IMR-90 (cell line): ENCODE measurements at regions not wholly inside any gene's neighbourhood (a gene's known extent, or its start where the extent isn't known, plus 50 kb on each side); places are given as distances from the start of the nearest gene placed in this dataset.

Experiments
- ATAC-seq: fragments of 200-7000 bp; cut with Tn5 transposase; 2 replicates; pipeline ENCODE4 v1.9.1; 2020; ENCODE audit warnings: low read depth, mild to moderate bottlenecking, moderate library complexity
- BruUV-seq: library from RNA; stranded (reverse); fragments of 400-500 nt; replicated peaks from 2 replicates; lab custom pipeline; 2021; lab: Mats Ljungman, UMichigan
- CTCF ChIA-PET: fragments of 300-600 bp; formaldehyde crosslinking; extraction: SDS; loops from one replicate; lab custom pipeline; 2021; ENCODE audit warnings: antibody characterized with exemption; lab: Yijun Ruan, JAX
- POLR2A ChIA-PET: fragments of 300-600 bp; sonication (Branson Sonifier 250); formaldehyde crosslinking; loops from one replicate; lab custom pipeline; 2022; ENCODE audit warnings: antibody characterized with exemption; ENCODE audit not compliant: unreplicated experiment; lab: Charles Lee
- DNase-seq: peaks from one replicate; pipeline ENCODE4 v3.0.0; 2013
- H2AFZ ChIP-seq: replicated peaks from 2 replicates; pipeline ENCODE3; 2013; ENCODE audit warnings: low read length, mild to moderate bottlenecking; ENCODE audit not compliant: poor library complexity
- H2AK5ac ChIP-seq: 2 replicates; pipeline ENCODE4 v1.6.1; 2013; ENCODE audit warnings: low read depth, low read length, inconsistent platforms
- H2AK9ac ChIP-seq: replicated peaks from 2 replicates; pipeline ENCODE3; 2013; ENCODE audit warnings: mild to moderate bottlenecking, low read depth, low read length, moderate library complexity; ENCODE audit not compliant: poor library complexity
- H2BK120ac ChIP-seq: 2 replicates; pipeline ENCODE4 v1.6.1; 2013; ENCODE audit warnings: low read depth, low read length, inconsistent platforms
- H2BK15ac ChIP-seq: 3 replicates; pipeline ENCODE4 v1.6.1; 2013; ENCODE audit warnings: low read depth, low read length, inconsistent platforms
- H2BK20ac ChIP-seq: 2 replicates; pipeline ENCODE4 v1.6.1; 2013; ENCODE audit warnings: low read depth, mild to moderate bottlenecking, inconsistent platforms, low read length, moderate library complexity
- H2BK5ac ChIP-seq: 2 replicates; pipeline ENCODE4 v1.6.1; 2013; ENCODE audit warnings: mild to moderate bottlenecking, low read depth, low read length, inconsistent platforms; ENCODE audit not compliant: poor library complexity, severe bottlenecking
- H3K14ac ChIP-seq: replicated peaks from 2 replicates; pipeline ENCODE4 v1.6.1; 2013; ENCODE audit warnings: low read depth, low read length, inconsistent platforms
- H3K18ac ChIP-seq: 2 replicates; pipeline ENCODE4 v1.6.1; 2013; ENCODE audit warnings: low read depth, low read length, control low read depth
- H3K23ac ChIP-seq: 2 replicates; pipeline ENCODE4 v1.6.1; 2013; ENCODE audit warnings: low read depth, low read length, inconsistent platforms
- H3K27ac ChIP-seq: 2 replicates; pipeline ENCODE4 v1.5.1; 2013; ENCODE audit warnings: mild to moderate bottlenecking, control low read depth, low read length; ENCODE audit not compliant: insufficient read depth
- H3K27me3 ChIP-seq: 2 replicates; pipeline ENCODE4 v1.6.1; 2013; ENCODE audit warnings: low read length; ENCODE audit not compliant: control insufficient read depth, insufficient read depth
- H3K36me3 ChIP-seq: 2 replicates; pipeline ENCODE4 v1.6.1; 2013; ENCODE audit warnings: low read length, mixed read lengths; ENCODE audit not compliant: control insufficient read depth, insufficient read depth
- H3K4ac ChIP-seq: 2 replicates; pipeline ENCODE4 v1.6.1; 2013; ENCODE audit warnings: low read depth, low read length, inconsistent platforms
- H3K4me1 ChIP-seq: 2 replicates; pipeline ENCODE4 v1.6.1; 2013; ENCODE audit warnings: low read length, mixed read lengths; ENCODE audit not compliant: control insufficient read depth, insufficient read depth
- H3K4me2 ChIP-seq: 2 replicates; pipeline ENCODE4 v1.6.1; 2013; ENCODE audit warnings: low read depth, mild to moderate bottlenecking, control low read depth, low read length, moderate library complexity
- H3K4me3 ChIP-seq: 2 replicates; pipeline ENCODE4 v1.5.1; 2013; ENCODE audit warnings: low read depth, mild to moderate bottlenecking, control low read depth, low read length, moderate library complexity; ENCODE audit not compliant: insufficient read depth
- H3K56ac ChIP-seq: 2 replicates; pipeline ENCODE4 v1.6.1; 2013; ENCODE audit warnings: low read length, inconsistent platforms; ENCODE audit not compliant: insufficient read depth; ENCODE audit errors: extremely low read depth
- H3K79me1 ChIP-seq, 2 experiments: 2 replicates each; pipeline ENCODE4 v1.6.1; 2013; ENCODE audit warnings: low read length in 2 of 2, inconsistent platforms in 1 of 2, low read depth in 1 of 2
- H3K9ac ChIP-seq: 2 replicates; pipeline ENCODE4 v1.6.1; 2013; ENCODE audit warnings: low read depth, low read length, control low read depth
- H3K9me1 ChIP-seq: 2 replicates; pipeline ENCODE4 v1.6.1; 2013; ENCODE audit warnings: low read length, inconsistent platforms; ENCODE audit not compliant: insufficient read depth
- H3K9me3 ChIP-seq: 2 replicates; pipeline ENCODE4 v1.6.1; 2013; ENCODE audit warnings: low read length; ENCODE audit not compliant: control insufficient read depth, insufficient read depth
- H4K20me1 ChIP-seq: 2 replicates; pipeline ENCODE4 v1.6.1; 2013; ENCODE audit warnings: low read length, inconsistent platforms; ENCODE audit not compliant: insufficient read depth
- H4K5ac ChIP-seq: 2 replicates; pipeline ENCODE4 v1.6.1; 2013; ENCODE audit warnings: mild to moderate bottlenecking, low read depth, low read length, control low read depth
- H4K8ac ChIP-seq, 2 experiments: 2 replicates each; pipeline ENCODE4 v1.6.1; 2013; ENCODE audit warnings: low read depth in 2 of 2, low read length in 2 of 2, control low read depth in 1 of 2, inconsistent platforms in 1 of 2
- H4K91ac ChIP-seq: 2 replicates; pipeline ENCODE4 v1.6.1; 2013; ENCODE audit warnings: low read depth, low read length, inconsistent platforms; ENCODE audit not compliant: insufficient read depth
- MAFK ChIP-seq: IDR thresholded peaks from 2 replicates; pipeline ENCODE4 v1.6.1; 2012; ENCODE audit warnings: low read depth, low read length, improper control_type of control experiment
- RCOR1 ChIP-seq: IDR thresholded peaks from 2 replicates; pipeline ENCODE4 v1.6.1; 2012; ENCODE audit warnings: mild to moderate bottlenecking, low read length, improper control_type of control experiment; ENCODE audit not compliant: insufficient replicate concordance
- WGBS, 2 experiments: methylation state at CpG; one replicate each; pipeline versions ENCODE4 v1.1.5 to v1.1.7; 2013; ENCODE audit warnings: missing lambda C conversion rate in 2 of 2; ENCODE audit not compliant: insufficient read length in 1 of 2; ENCODE audit errors: extremely low coverage in 2 of 2; 5-methylcytosine and 5-hydroxymethylcytosine counted together
- dilution Hi-C: fragments of 300-500 bp; cut with HindIII; formaldehyde crosslinking; loops from one replicate; pipeline ENCODE4 v1.14.3; 2018; ENCODE audit warnings: low sequenced_read_pairs; ENCODE audit not compliant: unreplicated experiment
- in situ Hi-C: fragments of 300-500 bp; cut with MboI; formaldehyde crosslinking; loops from 3 replicates; pipeline ENCODE4 v1.14.3; 2019; ENCODE audit warnings: low sequenced_read_pairs, inconsistent platforms, mixed read lengths
- intact Hi-C: fragments of 100-400 bp; cut with micrococcal nuclease; formaldehyde crosslinking; loops from 2 replicates; pipeline ENCODE4 v1.10.0; 2022

DNA sequence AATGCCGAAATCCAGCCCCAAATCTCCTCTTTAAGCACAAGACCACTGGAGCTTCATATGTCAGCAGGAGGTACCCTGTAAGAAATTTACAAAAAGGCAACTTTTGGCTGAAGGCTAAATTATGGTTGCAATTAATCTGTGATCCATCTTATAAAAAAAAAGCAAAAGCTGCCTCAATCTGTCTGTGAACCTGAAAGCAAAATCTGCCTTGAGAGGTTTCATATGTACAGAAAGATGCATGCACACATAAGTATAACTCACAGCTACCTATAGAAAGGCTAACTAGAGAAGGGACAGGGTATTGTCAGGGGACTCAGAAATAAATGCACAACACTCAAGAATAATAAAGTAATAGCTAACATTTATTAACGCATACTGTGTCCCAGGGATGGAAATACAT, 964.2 kb upstream of the ADGRL2 start:
- no peak overlapping the region for H2AFZ ChIP-seq
- intact Hi-C loops: no loop called here
- dilution Hi-C loops: no loop called here

More for the DNA sequence above, 964.2 kb upstream of the ADGRL2 start:
- no peaks in the 10 kb centered on the region for H3K79me1 ChIP-seq
- ChIA-PET POLR2A (no interaction called here), CTCF (no interaction called here)
- no peak overlapping the region for H2BK120ac ChIP-seq
- ATAC-seq (no peak), DNase-seq (no peak)
- no peak overlapping the region for H3K27ac ChIP-seq
- H3K14ac ChIP-seq: no peak overlapping the region
- H3K4ac ChIP-seq: no peak overlapping the region
- H2AK9ac ChIP-seq: no peak overlapping the region
- no peak overlapping the region for H2BK5ac ChIP-seq
- no peaks in the 10 kb centered on the region for H3K9me3 ChIP-seq
- H3K4me1 ChIP-seq: no peaks in the 10 kb centered on the region
- H3K4me2 ChIP-seq: no peak overlapping the region
- no peak overlapping the region for H3K4me3 ChIP-seq
- H4K20me1 ChIP-seq: no peaks in the 10 kb centered on the region
- no peaks in the 10 kb centered on the region for H3K36me3 ChIP-seq
- H3K56ac ChIP-seq: no peak overlapping the region
- TF ChIP-seq RCOR1 (no peak), MAFK (no peak)
- no peak overlapping the region for H4K5ac ChIP-seq
- no peak overlapping the region for H3K18ac ChIP-seq
- no peaks in the 10 kb centered on the region for H3K27me3 ChIP-seq
- H4K8ac ChIP-seq: no peak overlapping the region
- H4K91ac ChIP-seq: no peak overlapping the region
- no CpG with 5 or more reads among the region's 2 CpGs for WGBS, 2 experiments
- H3K9me1 ChIP-seq: no peaks in the 10 kb centered on the region
- H2BK15ac ChIP-seq: no peak overlapping the region
- H2BK20ac ChIP-seq: no peak overlapping the region
- no peak overlapping the region for H3K9ac ChIP-seq
- no peak overlapping the region for H3K23ac ChIP-seq
- in situ Hi-C loops: no loop called here
- no TSS peak for BruUV-seq
- H2AK5ac ChIP-seq: no peak overlapping the region
